Peyer's patch (tissue), 4 donors: ENCODE measurements at regions not wholly inside any gene's neighbourhood (a gene's known extent, or its start where the extent isn't known, plus 50 kb on each side); places are given as distances from the start of the nearest gene placed in this dataset.

Experiments used
- DNase-seq, 3 donors: peaks; one replicate each; pipeline ENCODE4 v3.0.0-alpha.2; 2017 to 2019
- H3K27ac ChIP-seq, 4 donors: fragments of 200-600 bp; sonication (generic); one replicate each; pipeline ENCODE4 v1.5.1; 2016 to 2019
- H3K27me3 ChIP-seq, 2 donors: fragments of 200-600 bp; sonication (generic); one replicate each; pipeline ENCODE4 v1.5.1; 2019
- H3K36me3 ChIP-seq, 3 donors: fragments of 200-600 bp; sonication (generic); one replicate each; pipeline ENCODE4 v1.5.1; 2016 to 2019
- H3K4me1 ChIP-seq, 4 donors: fragments of 200-600 bp; sonication (generic); one replicate each; pipeline ENCODE4 v1.5.1; 2016 to 2019
- H3K4me3 ChIP-seq, 4 donors: fragments of 200-600 bp; sonication (generic); 1 replicate in 3 of 4; 2 replicates in 1 of 4; pipeline ENCODE4 v1.5.1; 2016 to 2019; ENCODE audit warnings: mild to moderate bottlenecking in 1 of 4
- H3K9me3 ChIP-seq, 4 donors: fragments of 200-600 bp; sonication (generic); one replicate each; pipeline ENCODE4 v1.5.1; 2016 to 2019; ENCODE audit warnings: mild to moderate bottlenecking in 1 of 4
- CTCF ChIP-seq, 6 experiments: fragments of 450-650 bp in 4 of 6; fragments of 200-600 bp in 2 of 6; sonication (generic) in 1 of 6; IDR thresholded peaks; one replicate each; pipeline ENCODE4 v1.5.1; 2017 to 2019; ENCODE audit warnings: antibody characterized with exemption in 6 of 6, mild to moderate bottlenecking in 3 of 6, moderate library complexity in 1 of 6
- POLR2A ChIP-seq, 2 donors: fragments of 450-650 bp; IDR thresholded peaks; one replicate each; pipeline ENCODE4 v1.5.1; 2017; ENCODE audit warnings: antibody characterized with exemption in 2 of 2, mild to moderate bottlenecking in 2 of 2, moderate library complexity in 2 of 2

- no peak for DNase-seq
- TF ChIP-seq POLR2A (IDR thresholded peaks at IDR 0.05) = no peak
- TF ChIP-seq CTCF (IDR thresholded peaks at IDR 0.05) = no peak
- Histone ChIP-seq H3K4me1 (no peaks in the 10 kb centered on the region), H3K27me3 (no peaks in the 10 kb centered on the region), H3K27ac (no peak overlapping the region), H3K4me3 (no peak overlapping the region), H3K9me3 (peaks cover 0 to 4% (median 0%) of the 10 kb centered on the region in 4 donors), H3K36me3 (no peaks in the 10 kb centered on the region)
Measured at GRCh38 chrX:39828971-39829370, 268.8 kb downstream of the BCOR start.

- TF ChIP-seq POLR2A (IDR thresholded peaks at IDR 0.05) (no peak), CTCF (IDR thresholded peaks at IDR 0.05) (no peak)
- Histone ChIP-seq H3K4me1 (no peaks in the 10 kb centered on the region), H3K27me3 (no peaks in the 10 kb centered on the region), H3K4me3 (no peak overlapping the region), H3K27ac (no peak overlapping the region), H3K9me3 (peaks cover 0 to 4% (median 0%) of the 10 kb centered on the region in 4 donors), H3K36me3 (no peaks in the 10 kb centered on the region)
- DNase-seq = no peak
Measured at GRCh38 chrX:39829965-39830364, 267.8 kb downstream of the BCOR start.

GRCh38 chrX:39830414-39830813 is 267.3 kb downstream of the BCOR start:
- Histone ChIP-seq H3K27ac (no peak overlapping the region), H3K9me3 (peaks cover 0 to 4% (median 0%) of the 10 kb centered on the region in 4 donors), H3K4me1 (no peaks in the 10 kb centered on the region), H3K36me3 (no peaks in the 10 kb centered on the region), H3K4me3 (no peak overlapping the region), H3K27me3 (no peaks in the 10 kb centered on the region)
- DNase-seq = no peak
- TF ChIP-seq CTCF (IDR thresholded peaks at IDR 0.05) (no peak), POLR2A (IDR thresholded peaks at IDR 0.05) (no peak)

GRCh38 chrX:39832211-39832610 is 265.5 kb downstream of the BCOR start:
- Histone ChIP-seq H3K4me1 (no peaks in the 10 kb centered on the region), H3K27ac (no peak overlapping the region), H3K27me3 (no peaks in the 10 kb centered on the region), H3K9me3 (peaks cover 0 to 4% (median 0%) of the 10 kb centered on the region in 4 donors), H3K36me3 (no peaks in the 10 kb centered on the region), H3K4me3 (no peak overlapping the region)
- no peak for TF ChIP-seq POLR2A (IDR thresholded peaks at IDR 0.05)
- no peak for TF ChIP-seq CTCF (IDR thresholded peaks at IDR 0.05)
- no peak for DNase-seq

- H3K36me3 ChIP-seq = no peaks in the 10 kb centered on the region
- H3K27ac ChIP-seq = no peak overlapping the region
- no peak for TF ChIP-seq CTCF (IDR thresholded peaks at IDR 0.05)
- TF ChIP-seq POLR2A (IDR thresholded peaks at IDR 0.05) = no peak
- H3K9me3 ChIP-seq = peaks cover 0 to 2% (median 0%) of the 10 kb centered on the region in 4 donors
- DNase-seq = no peak
- H3K27me3 ChIP-seq = no peaks in the 10 kb centered on the region
- H3K4me1 ChIP-seq = no peaks in the 10 kb centered on the region
- H3K4me3 ChIP-seq = no peak overlapping the region
Measured at GRCh38 chrX:39834600-39834999, 263.2 kb downstream of the BCOR start.

- Histone ChIP-seq H3K4me1 (no peaks in the 10 kb centered on the region), H3K9me3 (no peaks in the 10 kb centered on the region), H3K4me3 (no peak overlapping the region), H3K27ac (no peak overlapping the region), H3K36me3 (no peaks in the 10 kb centered on the region), H3K27me3 (no peaks in the 10 kb centered on the region)
- TF ChIP-seq CTCF (IDR thresholded peaks at IDR 0.05) = no peak
- TF ChIP-seq POLR2A (IDR thresholded peaks at IDR 0.05) = no peak
- no peak for DNase-seq
Measured at GRCh38 chrX:39835241-39835640, 262.5 kb downstream of the BCOR start.
